GM12864 (cell line): ENCODE measurements at regions not wholly inside any gene's neighbourhood (a gene's known extent, or its start where the extent isn't known, plus 50 kb on each side); places are given as distances from the start of the nearest gene placed in this dataset.

ENCODE experiments used
- DNase-seq: peaks from one replicate; pipeline ENCODE4 v3.0.0-alpha.2; 2011; ENCODE audit warnings: low read depth
- H3K4me3 ChIP-seq: 2 replicates; pipeline ENCODE4 v1.5.1; 2011; ENCODE audit warnings: mild to moderate bottlenecking, low read depth, low read length, control low read depth
- TF ChIP-seq, protein P1 (sequence below): IDR thresholded peaks from 2 replicates; pipeline ENCODE4 v1.5.1; 2011; ENCODE audit warnings: low read depth, mild to moderate bottlenecking, moderate library complexity, low read length, control low read depth, inconsistent platforms; ENCODE audit errors: missing control alignments

- no peak overlapping the region for H3K4me3 ChIP-seq
- TF ChIP-seq, protein P1, sequence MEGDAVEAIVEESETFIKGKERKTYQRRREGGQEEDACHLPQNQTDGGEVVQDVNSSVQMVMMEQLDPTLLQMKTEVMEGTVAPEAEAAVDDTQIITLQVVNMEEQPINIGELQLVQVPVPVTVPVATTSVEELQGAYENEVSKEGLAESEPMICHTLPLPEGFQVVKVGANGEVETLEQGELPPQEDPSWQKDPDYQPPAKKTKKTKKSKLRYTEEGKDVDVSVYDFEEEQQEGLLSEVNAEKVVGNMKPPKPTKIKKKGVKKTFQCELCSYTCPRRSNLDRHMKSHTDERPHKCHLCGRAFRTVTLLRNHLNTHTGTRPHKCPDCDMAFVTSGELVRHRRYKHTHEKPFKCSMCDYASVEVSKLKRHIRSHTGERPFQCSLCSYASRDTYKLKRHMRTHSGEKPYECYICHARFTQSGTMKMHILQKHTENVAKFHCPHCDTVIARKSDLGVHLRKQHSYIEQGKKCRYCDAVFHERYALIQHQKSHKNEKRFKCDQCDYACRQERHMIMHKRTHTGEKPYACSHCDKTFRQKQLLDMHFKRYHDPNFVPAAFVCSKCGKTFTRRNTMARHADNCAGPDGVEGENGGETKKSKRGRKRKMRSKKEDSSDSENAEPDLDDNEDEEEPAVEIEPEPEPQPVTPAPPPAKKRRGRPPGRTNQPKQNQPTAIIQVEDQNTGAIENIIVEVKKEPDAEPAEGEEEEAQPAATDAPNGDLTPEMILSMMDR = no peak
- no peak for DNase-seq
Measured at GRCh38 chr2:153197402-153198386, 280.9 kb downstream of the RPRM start.

DNA sequence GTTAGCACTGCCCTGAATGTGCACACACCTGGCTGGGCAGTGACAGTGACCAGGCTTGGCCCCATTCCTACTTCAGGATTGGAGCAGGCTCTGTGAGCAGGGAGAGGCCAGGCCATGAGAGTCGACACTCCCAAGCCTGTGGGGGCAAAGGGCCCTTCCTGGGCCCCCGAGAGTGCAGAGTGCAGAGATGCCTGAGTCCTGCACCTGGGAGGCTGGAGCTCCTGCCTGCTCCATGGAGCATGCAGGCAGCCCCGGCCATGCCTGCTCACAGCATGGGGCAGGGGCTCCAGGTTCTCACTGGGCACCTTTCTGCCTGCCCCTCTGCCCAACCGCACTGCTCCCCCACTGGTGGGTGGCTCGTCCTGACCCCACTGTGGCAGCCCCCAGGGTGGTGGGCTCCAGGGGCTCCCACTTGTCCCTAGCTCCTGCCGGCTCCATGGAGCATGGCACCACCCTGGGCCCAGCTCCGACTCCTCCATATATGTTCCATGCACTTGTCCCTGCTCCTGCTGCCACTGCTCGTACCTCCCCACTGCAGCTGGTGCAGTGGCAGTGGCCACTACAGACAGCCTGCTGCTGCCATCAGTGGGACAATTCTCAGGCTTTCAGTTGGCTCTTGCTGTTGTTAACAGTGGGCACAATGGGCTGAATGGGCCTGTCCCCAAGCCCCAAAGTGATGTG lies 282.0 kb downstream of the RPRM start:
- TF ChIP-seq, protein P1 = no peak
- no peak for DNase-seq
- H3K4me3 ChIP-seq = no peak overlapping the region

DNA sequence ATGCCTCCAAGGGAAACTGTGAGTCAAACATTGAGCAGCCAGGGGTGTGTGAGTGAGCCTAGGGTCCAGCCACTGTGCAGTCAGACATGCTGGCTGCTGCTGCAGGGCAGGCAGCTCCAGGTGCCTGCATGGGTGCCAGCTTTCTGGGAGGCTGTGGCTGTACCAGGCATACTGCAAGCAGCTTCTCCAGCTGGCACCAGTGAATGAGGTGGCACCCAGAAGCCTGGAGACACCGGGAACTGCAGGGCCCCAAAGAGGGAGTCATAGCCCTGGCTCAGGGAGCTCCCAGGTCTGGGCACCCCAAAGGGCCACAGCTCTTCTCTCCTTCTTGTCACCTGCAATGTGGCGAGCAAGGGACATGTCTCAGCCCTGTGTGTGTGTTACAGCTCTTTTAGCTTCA lies 283.2 kb downstream of the RPRM start:
- no peak for DNase-seq
- TF ChIP-seq, protein P1 = no peak
- no peak overlapping the region for H3K4me3 ChIP-seq

DNA sequence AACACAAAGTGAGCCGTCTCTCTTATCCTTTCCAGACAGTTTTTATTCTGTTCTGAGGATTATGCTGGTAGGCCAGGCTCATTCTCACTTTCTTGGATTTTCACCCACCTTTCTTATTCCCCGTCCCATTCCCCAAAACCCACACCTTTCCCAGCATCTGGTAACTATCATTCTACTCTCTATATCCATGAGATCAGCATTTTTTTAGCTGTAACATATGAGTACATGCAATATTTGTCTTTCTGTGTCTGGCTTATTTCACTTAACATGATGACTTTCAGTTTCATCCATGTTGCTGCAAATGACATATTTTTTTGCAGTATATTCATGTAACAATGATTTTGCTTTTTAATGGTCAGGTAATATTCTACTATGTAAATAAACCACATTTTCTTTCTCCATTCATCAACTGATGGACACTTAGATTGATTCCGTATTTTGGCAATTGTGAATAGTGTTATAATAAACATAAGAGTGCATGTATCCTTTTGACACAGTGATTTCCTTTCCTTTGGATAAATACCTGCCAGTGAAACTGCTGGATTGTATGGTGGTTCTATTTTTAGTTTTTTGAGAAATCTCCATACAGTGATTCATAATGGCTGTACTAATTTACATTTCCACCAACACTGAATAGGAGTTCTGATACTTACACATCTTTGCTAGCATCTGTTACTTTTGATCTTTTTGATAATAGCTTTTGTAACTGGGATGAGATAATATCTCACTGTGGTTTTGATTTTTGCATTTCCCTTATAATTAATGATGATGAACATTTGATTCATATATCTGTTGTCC lies 289.3 kb downstream of the RPRM start:
- DNase-seq = no peak
- TF ChIP-seq, protein P1 = no peak
- no peak overlapping the region for H3K4me3 ChIP-seq

GRCh38 chr2:153179808-153180207 lies 298.8 kb downstream of the RPRM start:
- TF ChIP-seq, protein P1 = no peak
- H3K4me3 ChIP-seq = no peak overlapping the region
- no peak for DNase-seq

DNA sequence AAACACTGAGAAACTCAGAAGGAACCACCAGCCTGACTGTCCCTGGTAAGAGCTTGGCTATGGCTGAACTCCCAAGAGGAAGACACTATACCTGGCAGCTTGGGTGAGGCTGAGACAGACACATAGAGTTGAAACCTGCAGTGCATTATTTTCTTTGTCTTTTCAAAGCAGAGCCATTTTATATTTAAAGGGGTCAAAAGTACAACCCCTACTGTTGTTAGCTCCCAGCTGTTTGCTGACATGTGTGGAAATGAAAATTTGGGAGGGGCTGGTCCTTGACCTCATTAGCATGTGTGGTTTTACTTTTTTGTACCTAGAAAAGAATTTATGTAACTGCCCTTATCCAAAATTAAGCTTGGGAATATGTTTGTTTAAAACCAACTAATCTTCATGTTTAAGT lies 309.0 kb downstream of the RPRM start:
- TF ChIP-seq, protein P1 = no peak
- DNase-seq = no peak
- H3K4me3 ChIP-seq = no peak overlapping the region
